DMS114 treated with DMSO at 0.1 percent for 48 hours (cell line): ENCODE measurements at regions not wholly inside any gene's neighbourhood (a gene's known extent, or its start where the extent isn't known, plus 50 kb on each side); places are given as distances from the start of the nearest gene placed in this dataset.
"Not testable (repeated sequence)": the region's sequence is repeated elsewhere in the genome, so short reads cannot be mapped to it uniquely, and the experiment has no call there.

Source experiments
- DNase-seq: peaks from one replicate; lab custom pipeline; 2025; ENCODE audit not compliant: unreplicated experiment; lab: John Stamatoyannopoulos, UW

DNA sequence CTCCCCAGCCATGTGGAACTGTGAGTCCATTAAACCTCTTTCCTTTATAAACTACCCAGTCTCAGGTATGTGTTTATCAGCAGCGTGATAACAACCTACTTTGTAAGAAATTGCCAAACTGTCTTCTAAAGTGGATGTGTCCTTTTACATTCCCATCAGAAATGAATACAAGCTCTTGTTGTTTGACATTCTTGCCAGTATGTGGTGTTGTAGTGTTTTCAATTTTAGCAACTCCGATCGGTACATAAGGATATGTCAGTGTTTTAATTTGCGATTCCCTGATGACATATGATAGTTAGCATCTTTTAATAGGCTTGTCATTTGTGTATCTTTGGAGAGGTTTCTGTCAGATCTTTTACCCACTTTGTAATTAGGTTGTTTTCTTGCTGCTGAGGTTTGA is 1156.3 kb upstream of the CRIM1 start:
- no peak for DNase-seq

DNA sequence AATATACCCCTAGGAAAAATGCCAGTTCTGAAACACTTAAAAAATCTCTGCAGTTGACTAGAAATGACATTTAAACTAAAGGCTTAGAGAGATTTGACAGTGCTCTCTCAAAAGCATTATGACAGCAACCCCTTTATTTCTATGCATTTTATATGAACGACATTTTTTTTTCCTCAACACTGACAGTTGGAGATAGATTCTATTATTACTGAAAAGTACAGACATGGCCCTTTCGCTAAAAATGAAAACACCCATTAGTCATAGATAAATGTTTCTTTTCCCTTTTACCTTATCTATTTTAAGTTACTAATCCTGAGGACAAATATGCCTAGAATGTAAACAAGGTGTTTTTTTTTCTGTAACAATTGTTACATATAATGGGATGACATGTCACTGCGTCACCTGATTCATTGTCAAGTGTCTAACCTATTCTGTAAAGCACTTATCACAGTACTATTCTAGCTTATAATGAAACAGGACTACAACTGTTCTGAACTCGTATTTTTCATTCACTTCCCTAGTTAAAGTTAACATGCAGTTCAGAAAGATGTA is 1169.6 kb upstream of the CRIM1 start:
- DNase-seq, result no peak

DNA sequence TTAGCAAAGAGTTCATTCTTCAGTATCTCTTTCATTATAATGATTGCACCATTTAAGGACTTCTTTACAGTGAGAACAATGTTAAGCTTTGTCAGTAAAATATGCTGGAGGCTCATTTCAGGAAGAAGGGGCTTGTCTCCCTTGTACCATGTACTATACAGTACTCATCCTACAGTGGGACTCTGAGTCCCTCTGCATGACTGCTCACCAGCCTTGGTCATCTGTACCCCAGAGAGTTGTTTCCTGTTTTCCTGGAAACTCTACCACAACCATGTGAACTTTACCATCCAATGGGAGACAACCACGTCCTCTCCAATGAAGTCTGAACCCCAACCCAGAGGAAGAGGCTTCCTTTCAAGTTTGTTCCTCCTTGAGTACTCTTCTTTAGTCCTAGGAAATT is 1171.1 kb upstream of the CRIM1 start:
- no peak for DNase-seq

DNA sequence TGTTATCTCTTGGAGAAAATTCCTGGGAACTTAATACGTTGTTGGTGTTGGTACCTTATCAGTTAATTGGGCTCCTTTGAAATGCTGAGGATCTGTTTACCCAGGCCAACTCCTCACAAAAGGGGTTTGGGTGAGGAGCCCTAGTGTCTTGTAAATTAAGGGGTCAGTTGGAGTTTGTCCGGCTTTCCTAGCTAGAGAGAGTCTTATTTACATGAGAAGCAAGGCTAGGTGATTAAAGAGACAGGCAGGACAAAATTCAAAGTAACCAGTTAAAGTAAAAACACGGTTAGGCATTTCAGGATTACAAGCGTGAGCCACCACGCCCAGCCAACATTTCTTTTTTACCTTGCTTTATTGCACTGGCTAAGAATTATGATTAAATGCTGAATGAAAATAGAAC is 1178.9 kb upstream of the CRIM1 start:
- not testable (repeated sequence) for DNase-seq

DNA sequence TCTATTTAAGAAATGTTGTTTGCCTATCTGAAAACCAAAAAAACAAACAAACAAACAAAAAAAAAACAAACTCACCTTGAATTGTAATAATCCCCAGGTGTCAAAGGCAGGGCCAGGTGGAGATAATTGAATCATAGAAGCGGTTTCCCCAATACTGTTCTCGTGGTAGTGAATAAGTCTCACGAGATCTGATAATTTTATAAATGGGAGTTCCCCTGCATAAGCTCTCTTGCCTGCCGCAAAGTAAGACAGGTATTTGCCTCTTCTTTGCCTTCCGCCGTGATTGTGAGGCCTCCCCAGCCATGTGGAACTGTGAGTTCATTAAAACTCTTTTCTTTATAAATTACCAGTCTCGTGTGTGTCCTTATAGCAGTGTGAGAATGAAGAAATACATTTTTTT is 1180.7 kb upstream of the CRIM1 start:
- DNase-seq, result no peak

DNA sequence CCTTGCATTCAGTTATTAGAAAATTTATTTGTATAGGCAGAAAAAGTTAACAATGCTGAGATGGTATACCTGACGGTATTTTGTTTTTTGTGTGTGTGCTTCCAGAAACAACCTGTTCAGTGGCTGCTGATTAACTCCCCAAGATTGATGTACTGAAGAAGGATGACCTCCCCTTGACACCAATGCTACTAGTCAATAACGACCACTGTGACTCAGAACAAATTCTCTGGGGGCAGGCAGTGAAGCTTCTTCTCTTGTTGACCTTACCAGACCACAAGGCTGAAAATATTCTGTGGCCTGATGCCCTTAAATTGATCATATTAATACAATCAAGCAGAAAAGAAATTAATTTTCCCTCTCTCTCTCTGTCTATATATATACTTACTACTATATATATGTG is 1182.9 kb upstream of the CRIM1 start:
- no peak for DNase-seq

DNA sequence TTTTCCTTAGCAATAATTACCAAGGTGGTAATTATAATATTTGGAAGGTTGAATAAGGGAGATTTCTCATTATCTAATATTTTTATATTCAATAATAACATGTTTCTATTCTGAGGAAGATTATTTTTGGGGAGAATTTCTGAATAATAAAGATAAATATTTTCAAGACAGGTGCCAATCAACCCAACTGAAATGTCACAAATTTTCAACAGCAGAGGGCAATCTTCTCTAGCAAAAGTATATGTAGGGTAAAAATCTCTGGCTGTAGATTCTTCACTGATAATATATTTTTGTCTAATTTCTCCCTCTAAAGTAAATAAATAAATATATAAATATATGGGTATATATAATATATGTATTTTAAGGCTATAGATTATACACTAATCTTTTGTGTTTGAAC is 1187.2 kb upstream of the CRIM1 start:
- no peak for DNase-seq

DNA sequence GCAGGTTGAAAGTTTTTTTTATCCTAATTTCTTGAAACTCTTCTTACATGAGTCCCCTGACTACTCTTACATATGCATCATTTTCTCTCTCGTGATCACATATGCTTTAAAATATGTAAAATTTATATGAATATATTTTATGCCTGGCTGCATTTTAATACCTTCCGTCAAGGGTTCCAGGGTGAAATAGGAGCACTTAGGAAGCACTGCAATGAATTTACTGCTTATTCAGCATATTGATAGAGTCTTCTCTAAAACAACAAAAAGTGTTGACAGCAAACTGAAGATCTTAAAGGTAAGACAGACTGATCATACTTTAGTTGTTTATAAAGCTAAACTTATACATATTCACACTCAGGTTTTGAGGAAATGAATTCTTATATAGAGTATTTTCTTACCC is 1191.6 kb upstream of the CRIM1 start:
- DNase-seq, result no peak

DNA sequence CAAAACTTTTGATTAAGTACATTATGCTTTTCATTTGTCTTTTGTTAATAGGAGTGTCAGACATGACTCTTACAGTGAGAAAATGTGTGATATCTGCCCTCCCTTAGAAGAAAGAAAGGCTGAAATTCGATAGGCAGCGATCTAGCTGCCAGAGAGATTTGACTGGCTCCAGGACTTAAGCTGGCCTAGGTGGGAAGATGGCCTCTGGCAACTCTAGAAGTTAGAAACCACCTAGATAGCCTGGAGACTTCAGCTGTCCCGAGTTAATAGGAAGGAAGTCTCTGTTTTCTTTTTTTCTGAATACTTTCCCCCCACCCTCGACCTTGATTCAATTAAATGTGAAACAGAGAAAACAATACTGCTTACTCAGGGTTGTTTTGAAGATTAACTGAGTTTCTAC is 1194.7 kb upstream of the CRIM1 start:
- no peak for DNase-seq

DNA sequence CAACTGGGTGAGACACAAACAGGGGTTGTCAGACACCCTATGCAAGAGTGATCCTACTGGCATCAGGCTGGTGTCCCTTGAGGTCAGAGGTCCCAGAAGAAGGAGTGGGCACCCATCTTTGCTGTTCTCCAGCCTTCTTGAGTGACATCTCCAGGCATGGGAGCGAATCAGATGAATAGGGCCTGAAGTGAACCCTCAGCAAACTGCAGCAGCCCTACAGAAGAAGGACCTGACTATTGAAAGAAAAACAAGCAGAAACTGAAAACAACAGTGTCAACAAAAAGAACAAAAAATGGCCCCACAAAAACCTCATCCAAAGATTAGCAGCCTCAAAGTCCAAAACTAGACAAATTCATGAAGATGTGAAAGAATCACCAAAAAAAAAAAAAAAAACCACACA is 1229.7 kb upstream of the CRIM1 start:
- no peak for DNase-seq

DNA sequence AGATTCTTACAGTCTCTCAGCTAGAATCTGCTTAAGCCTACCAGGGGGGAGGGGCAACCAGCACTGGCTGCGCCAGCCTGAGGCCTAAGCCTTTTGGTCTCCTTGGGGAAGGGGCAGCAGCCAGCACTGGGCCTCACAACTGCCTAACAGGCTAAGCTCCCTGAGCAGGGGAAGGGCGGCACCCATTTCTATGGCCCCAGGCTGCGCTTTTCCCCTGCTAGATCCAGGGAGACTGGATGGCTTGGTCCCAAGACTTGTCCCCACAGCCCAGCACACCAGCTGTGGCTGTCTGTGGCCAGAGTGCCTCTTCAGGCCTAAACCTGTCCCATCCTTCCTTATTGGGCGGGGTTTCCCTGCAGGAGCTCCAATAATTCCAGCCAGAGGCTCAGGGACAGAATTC is 1230.3 kb upstream of the CRIM1 start:
- DNase-seq, result no peak

DNA sequence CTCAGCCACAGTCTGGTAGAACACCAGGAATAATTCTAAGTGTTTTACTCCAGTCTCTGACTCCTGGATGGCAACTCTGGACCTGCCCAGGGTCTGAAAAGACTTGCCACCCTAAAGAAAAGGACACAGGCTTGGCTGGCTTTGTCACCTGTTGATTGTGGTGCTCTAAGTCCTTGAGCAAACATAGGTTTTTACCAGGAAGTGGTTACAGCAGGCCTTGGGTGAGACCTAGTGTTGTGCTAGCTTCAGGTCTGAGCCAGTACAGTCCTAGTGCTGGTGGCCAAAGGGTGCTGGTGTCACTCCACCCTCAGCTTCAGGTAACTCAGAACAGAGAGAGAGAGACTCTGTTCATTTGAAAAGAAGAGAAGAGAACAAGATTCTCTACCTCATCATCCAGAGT is 1239.4 kb upstream of the CRIM1 start:
- no peak for DNase-seq

DNA sequence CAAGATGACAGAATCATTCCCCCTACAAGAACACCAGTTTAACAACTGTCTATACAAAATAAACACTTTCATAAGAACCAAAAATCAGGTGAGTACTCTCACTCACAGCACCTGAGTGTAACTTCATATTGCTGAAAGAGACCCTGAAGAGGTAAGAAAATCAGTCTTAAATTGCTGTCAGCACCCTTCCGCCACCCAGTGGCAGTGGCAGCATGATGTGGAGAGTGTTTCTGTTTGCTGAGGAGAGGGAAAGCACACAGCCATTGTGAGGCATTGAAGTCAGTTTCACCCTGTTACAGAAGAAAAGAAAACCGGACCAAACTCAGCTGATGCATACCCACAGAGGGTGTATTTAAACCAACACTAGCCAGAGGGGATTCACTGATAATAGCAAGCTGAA is 1240.8 kb upstream of the CRIM1 start:
- no peak for DNase-seq

DNA sequence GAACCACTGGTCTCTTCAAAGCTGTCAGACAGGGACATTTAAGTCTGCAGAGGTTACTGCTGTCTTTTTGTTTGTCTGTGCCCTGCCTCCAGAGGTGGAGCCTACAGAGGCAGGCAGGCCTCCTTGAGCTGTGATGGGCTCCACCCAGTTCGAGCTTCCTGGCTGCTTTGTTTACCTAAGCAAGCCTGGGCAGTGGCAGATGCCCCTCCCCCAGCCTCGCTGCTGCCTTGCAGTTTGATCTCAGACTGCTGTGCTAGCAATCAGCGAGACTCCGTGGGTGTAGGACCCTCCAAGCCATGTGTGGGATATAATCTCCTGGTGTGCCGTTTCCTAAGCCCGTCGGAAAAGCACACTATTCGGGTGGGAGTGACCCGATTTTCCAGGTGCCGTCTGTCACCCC is 1243.2 kb upstream of the CRIM1 start:
- not testable (repeated sequence) for DNase-seq

DNA sequence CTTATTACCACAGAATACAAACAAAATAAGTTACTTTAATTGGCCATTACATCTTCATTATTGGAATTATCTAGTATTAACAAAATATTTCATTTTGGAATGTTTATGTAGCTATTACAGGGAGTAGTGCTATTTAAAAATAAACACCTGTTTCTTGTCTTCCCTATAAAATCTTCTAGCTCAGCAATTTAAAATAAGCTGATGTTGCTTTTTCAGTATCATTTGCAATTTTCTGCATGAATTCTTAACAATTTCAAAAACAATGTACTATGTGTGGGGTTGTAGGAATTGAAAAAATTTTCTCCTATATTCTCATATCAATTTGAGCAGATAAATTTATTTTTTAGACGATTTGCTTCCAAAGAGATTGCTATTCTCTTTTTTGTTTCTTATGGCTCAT is 1251.3 kb upstream of the CRIM1 start:
- no peak for DNase-seq

DNA sequence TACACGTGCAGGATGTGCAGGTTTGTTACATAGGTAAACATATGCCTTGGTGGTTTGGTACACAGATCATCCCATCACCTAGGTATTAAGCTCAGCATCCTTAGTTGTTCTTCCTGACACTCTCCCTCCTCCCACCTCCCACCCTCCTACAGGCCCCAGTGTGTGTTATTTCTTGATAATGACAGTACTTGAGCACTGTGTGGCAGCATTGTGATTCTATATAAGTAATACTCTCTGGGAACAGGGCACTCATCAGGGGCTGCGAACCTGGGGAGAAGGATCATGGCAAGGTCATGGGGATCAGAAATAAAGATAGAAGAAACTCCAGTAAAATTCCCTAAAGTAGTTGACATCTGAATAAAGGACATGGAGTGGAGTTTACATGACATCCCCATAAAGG is 1256.2 kb upstream of the CRIM1 start:
- no peak for DNase-seq

DNA sequence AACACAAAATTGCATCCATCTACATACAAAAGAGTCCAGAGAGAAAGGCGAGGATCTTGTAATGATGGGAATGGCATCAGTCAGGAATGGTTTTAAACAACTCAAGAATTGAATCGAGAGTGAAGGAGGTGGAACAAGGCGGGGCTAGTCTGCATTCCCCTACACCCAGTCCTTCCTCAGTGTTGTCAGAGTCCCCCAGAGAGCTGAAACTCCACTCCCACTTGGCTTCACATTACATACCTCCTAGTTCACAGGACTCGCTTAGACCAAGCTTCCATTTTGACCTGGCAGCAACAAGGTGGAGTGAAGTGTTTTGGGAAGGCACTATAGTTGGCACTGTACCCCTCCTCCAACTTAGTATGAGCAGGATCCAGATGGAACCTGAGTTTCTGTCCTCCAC is 1273.5 kb upstream of the CRIM1 start:
- no peak for DNase-seq

DNA sequence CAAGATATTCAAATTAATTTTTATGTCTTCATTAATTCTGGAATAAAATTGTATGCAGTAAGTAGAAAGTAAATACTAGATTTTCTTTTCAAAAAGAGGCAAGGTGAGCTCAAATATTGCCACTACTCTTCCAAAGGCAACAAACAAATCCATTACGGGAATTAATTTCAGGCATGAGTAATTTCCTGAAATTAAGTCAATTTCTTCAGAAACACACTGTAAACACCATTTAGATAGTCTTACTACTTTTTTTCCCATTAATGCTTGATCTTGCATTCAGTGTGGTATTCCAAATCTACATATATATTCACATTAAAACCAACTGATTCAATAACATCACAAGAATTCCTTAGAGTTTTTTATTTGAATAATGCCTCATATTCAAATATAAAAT is 1274.0 kb upstream of the CRIM1 start:
- DNase-seq, result no peak

DNA sequence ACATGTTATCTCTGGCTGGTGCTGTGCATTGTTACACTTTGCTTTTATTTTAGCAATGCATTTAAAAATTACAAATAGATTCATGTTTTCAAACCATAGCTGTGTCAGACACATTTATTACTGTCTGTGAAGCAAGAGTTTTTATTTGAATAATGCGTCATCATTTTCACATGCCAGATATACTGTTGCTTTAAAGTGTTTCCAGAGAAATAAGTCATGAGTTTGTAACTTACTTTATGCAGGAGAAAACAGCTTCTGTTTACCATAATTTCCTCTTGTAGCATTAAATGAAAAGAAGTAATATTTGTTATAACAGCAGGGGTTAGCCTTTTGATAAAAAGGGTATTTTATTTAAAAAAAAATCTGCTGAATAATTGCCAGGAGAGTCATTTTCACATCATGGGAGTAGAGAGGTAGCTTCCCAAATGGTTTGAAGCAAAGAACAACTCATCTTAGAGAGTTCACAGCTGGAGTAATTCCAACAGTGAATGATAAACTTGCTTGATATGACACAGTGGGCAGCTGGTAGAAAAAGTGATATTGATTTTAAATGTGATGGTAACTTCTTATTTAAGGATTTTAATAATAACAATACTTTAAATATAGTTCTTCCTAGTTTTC is 1274.5 kb upstream of the CRIM1 start:
- DNase-seq, result no peak

DNA sequence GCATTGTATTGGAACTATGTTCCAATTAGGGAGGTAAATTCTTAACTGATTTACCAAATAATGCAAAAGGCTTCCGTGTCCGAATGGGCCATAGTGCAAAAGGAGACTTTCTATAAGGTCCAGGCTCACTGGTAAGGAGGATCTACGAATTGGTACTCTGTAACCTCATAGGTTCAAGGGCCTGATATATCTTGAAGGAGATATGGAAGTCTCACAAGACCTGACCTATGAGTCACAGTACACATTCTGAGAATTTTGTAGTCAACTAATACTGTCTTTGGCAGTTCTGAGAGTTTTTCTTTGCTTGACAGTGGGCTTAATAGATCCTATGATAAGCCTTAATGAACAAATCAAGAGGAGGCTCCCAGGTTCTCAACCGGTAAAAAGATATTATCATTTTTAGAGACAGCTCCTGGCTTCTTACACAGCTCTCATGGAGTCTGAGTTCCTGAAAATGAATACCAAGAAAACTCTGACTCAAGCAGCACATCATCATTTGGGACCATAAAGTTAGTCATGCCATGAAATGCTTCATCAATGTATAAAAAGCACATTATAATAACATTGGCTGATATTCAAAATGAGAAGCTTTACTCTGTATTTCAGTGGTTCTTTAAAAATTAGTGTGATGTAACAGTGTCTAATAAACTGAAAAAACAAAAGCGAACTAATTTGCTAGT is 1275.2 kb upstream of the CRIM1 start:
- no peak for DNase-seq

DNA sequence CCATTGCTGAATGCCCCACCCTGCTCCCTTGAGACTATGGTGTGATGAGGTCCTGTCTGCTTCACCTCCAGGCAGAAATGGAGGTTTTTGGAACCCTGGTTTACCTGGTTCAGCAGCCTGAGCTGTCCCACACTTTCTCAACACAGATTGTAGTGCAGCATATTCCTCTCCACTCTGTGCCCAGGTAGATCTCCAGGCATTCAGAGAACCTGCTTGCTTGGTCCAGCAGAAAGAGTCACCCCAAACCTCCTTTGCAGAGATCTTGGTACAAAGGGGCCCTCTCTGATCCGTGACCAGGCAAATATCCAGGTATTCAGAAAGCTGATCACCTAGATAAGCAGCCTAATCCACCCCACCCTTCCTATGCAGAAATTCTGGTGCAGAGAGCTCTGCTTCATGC is 1288.2 kb upstream of the CRIM1 start:
- no peak for DNase-seq

DNA sequence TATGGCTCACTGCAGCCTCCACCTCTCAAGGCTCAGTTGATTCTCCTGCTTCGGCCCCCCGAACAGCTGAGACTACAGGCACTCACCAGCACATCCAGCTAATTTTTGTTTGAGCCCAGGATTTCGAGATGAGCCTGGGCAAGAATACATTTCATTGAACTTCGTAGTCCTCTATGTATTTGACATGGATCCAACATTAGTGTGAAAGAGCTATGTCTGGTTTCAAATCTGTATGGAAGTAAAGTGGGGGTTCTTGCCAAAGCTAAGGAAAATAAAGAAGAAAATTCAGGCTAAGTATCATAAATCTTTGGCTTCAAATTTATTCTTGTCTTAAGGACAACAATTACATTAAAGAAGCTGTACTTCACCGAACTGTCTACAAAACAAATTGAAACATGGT is 1291.7 kb upstream of the CRIM1 start:
- DNase-seq, result no peak

DNA sequence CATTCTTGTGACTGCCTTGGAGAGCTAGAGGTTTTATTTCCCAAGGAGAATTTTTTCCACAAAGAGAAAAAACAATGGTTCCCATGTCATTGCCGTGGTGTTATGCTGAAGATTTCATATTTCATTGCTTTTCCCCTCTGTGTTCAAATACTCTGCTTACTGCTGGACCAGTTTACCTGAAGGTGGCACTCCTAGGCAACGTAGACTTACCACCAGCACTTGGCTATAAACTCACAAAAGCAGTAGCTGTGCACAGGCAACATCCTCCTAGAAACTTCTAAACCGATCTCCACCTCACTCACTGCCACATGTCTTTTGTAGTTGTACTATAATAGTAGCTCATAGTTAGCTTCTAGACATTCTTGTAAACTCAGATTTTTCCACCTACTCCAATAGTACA is 1319.7 kb upstream of the CRIM1 start:
- DNase-seq, result no peak
